GM18907 (cell line): ENCODE measurements at regions not wholly inside any gene's neighbourhood (a gene's known extent, or its start where the extent isn't known, plus 50 kb on each side); places are given as distances from the start of the nearest gene placed in this dataset.

Experiments
- ATAC-seq: cut with Tn5 transposase; IDR thresholded peaks from one replicate; pipeline ENCODE4 v1.9.1; 2021; ENCODE audit warnings: mild to moderate bottlenecking, moderate library complexity; ENCODE audit not compliant: unreplicated experiment

GRCh38 chr5:56522169-56522568, 289.0 kb upstream of the ANKRD55 start:
- ATAC-seq, result no peak

GRCh38 chr5:56520986-56521730, 288.0 kb upstream of the ANKRD55 start:
- no peak for ATAC-seq

- ATAC-seq, result no peak
Measured at GRCh38 chr5:56518820-56519219, 285.7 kb upstream of the ANKRD55 start.

DNA sequence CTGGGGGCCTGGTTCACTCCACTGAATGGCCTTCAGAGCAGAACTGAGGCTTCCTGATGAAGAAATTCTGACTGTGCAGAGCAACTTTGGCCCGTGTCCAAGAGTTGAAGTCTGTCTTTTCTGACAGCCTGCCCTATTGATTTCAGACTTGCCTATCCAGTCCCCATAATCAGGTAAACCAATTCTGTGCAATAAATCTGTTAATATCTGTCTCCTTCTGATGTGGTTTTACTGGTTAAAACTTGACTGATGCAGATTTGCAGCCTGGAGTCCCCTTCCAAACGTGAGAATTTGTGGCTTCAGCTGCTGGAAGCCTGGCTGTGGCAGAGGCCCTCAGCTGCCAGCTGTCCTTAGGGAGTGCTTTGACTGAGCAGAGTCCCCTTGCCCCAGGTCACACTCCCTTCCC, 283.9 kb upstream of the ANKRD55 start:
- no peak for ATAC-seq

DNA sequence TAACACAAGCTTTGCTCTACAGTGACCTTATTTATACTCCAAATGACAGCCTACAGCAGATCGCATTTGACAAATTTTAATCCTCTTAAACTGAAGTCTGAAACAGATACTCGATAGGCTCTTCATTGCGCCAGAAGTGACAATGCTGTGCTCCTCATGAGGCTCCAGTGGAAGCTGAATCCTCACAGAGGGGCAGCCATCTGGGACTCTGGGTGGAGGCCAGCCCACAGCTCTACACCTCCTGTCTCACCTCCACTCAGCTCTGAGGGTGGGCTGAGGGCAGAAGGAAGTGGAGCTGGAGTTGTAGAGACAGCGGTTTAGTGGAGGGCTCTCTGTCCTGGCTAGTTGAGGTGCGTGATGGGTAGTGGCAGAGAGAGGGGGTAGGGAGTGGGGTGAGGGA, 283.3 kb upstream of the ANKRD55 start:
- ATAC-seq, result no peak

GRCh38 chr5:56516035-56516434, 282.9 kb upstream of the ANKRD55 start:
- ATAC-seq, result no peak

DNA sequence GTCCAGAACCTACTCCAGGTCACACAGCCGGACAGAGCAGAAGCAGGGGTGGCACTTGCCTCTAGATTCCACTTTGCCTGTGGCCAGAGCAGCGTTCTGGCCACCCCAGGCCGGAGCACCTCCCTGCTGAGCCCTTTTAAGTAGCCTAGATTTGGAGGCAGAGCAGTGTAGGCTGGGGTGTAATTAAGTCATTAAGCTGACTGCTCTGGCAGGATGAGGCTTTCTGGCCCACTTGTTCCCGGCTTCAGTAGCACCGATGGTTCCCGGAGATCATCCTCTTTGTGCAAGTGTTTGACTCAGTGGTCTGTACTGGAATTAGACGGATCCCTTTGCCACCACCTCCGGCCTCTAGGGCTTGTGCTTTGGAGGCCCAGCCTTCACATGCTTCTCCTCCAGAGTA, 281.9 kb upstream of the ANKRD55 start:
- ATAC-seq, result no peak

- no peak for ATAC-seq
Measured at GRCh38 chr5:56514245-56514644, 281.1 kb upstream of the ANKRD55 start.

GRCh38 chr5:56513141-56513540, 280.0 kb upstream of the ANKRD55 start:
- ATAC-seq, result no peak

DNA sequence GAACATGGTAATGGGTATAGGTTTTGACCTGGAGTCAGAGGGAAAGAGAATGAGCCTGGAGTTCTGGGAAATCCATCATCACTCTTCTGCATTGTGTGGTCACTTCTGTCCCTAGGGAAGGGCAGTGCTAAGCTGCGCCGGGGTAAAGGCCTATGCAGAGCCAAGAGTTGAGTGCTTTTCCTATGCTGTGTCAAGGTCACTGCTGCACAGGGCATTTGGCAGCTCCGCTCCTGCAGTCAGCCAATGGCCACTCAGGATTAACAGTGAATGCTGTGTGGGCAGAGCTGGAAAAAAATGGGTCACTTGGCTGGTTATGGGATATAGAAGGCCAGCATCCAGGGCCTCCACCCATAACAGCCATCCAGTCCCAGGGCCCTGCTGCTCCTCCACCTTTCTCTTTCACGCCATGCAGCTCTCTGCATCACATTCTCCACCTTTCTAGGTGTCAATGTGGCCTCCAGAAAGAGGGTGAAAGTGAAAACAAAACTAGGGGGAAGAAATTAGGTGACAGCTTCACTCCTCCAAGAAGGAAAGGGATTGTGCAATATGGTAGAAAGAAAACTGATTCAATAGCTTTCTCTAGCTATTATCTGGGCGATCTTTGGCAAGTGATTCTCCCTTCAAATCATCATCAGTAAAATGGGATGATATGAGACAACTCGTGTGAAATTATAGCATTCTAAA, 279.3 kb upstream of the ANKRD55 start:
- no peak for ATAC-seq

DNA sequence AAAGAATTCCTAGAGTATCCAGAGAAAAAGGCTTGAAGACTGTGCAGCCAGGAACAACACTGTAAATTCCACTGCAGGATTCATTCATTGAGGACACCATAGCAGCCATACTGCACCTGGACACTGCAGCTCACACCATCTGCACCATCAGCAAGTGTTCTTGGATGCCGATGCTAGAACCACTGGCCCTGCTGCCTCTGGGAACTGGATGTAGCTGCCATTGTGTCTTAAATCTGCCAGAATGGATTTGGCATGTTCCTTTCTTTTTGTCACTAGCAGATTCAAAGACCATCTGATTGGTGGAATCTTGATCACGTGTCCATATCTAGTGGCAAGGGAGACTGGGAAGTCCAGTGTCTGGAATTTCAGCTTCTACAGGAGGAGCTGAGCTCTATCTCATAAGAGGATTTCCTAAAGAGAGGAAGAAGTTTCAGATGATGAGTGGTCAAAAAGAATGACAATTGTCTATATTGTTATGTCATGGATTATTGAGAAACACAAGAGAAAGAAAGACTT, 278.3 kb upstream of the ANKRD55 start:
- ATAC-seq, result no peak

GRCh38 chr5:56508249-56508648, 275.1 kb upstream of the ANKRD55 start:
- ATAC-seq, result no peak

GRCh38 chr5:56507351-56507930, 274.3 kb upstream of the ANKRD55 start:
- ATAC-seq, result no peak

DNA sequence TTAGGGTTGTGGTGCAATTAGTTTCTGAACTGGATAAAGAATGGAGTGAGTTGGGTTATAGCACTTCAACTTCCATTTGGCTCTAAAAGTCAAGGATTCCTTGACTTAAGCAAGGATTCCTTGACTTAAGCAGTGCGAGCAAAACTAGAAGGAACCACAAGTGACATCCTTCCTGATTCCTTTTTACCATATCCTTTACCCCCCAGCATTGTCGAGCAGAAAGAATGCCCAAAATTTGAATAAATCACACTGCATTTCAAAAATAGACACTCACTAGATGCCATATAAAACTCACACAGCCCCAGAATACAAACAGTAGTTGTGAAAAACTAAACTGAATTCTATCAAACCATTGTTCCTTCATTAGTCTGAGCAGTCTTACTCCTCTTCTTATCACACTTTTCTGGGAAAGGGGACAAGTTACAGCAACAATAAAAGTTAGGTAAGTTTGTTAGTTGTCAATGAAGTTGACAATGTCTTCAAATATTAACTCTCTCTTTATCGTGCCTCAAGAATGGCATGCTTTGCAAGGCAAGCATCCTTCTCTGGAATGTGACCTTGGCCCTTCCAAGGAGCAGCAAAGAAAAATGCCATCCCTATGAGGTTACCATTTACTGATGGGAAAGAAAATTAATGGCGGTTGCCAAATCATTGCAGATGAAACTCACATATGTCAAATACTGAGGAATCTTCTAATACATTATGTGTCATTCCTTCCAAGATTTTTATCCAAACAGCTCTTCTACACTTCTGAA, 273.3 kb upstream of the ANKRD55 start:
- ATAC-seq, result no peak

- ATAC-seq, result no peak
Measured at GRCh38 chr5:56503929-56504328, 270.8 kb upstream of the ANKRD55 start.

DNA sequence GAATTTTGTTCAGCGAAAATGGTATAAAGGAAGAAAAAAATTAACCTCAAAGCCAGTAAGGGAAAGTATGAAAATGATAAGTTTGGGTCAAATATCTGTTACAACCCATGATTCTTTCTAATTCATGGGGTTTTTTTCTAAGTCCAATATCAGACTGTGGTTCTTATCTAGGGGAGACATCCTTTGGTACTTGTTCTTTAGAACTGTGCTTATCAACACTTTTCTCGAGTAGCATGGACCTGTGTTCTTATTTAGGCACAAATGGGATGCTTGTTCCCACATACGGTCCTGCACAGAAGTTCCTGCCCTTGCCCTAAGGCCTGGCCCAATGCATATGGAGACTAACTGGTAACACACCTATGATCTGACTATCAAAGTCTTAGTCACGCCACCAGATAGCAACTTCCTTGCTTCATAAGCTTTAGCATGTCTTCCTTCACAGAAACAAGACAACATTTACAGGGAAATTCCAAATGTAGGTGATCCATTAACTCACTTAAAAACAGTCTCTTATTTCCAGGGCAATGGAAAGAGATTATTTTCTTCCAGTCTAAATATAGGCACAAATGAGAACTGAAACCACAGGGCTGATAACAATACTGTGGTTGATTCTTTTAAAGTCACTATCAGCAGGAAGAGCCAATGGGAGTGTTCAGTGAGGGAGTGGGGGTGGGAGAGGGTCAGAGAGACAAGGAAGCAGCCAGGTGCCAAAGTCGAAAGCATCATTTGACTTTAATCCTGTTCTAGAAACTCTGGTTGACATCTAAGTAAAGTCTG, 268.8 kb upstream of the ANKRD55 start:
- ATAC-seq, result no peak

DNA sequence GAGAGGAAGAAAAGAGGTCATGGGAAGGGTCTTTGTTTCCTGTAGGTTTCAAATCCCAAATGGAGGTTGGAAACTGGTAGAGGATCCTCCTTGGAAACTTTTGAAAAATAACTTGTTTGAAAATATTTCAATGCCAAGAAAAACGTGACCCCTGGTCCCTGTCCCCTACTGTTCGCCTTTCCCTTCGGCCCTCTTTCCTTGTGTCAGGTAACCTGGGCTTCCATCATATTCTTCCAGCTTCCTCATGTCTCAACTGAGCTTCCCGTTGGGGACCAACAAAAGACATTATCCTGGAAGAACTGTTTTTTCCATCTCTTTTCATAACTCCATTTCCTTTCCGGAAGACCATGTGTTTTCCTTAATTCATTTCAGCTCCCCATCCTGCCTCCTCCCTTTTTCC, 266.8 kb upstream of the ANKRD55 start:
- ATAC-seq, result no peak

GRCh38 chr5:56499491-56499890, 266.4 kb upstream of the ANKRD55 start:
- no peak for ATAC-seq

DNA sequence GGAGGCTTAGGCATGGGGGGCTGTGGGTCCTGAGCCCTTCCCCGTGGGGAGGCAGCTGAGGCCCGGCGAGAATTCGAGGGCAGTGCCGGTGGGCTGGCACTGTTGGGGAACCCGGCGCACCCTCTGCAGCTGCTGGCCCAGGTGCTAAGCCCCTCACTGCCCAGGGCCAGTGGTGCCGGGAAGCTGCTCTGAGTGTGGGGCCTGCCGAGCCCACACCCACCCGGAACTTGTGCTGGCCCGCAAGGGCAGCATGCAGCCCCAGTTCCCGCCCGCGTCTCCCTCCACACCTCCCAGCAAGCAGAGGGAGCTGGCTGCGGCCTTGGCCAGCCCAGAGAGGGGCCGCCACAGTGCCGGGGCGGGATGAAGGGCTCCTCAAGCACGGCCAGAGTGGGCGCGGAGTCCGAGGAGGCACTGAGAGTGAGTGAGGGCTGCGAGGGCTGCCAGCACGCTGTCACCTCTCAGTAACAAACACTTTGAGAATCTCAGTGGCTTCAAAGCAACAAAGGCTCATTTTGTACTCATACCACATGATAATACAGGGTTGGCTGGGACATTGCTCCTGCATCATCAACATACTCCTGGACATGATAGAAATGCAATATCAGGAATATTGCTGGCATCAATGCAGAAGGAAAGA, 265.7 kb upstream of the ANKRD55 start:
- no peak for ATAC-seq

GRCh38 chr5:56496581-56497063, 263.5 kb upstream of the ANKRD55 start:
- no peak for ATAC-seq
